ENCODE measurements at regions not wholly inside any gene's neighbourhood (a gene's known extent, or its start where the extent isn't known, plus 50 kb on each side); places are given as distances from the start of the nearest gene placed in this dataset.

- Mint-ChIP-seq H3K4me1 (ENCODE audit: low read depth in 2 of 2) (peaks cover 0 to 3% of the 10 kb centered on the region in 2 donors), H3K27me3 (peaks cover 9 to 29% of the 10 kb centered on the region in 2 donors), H3K36me3 (ENCODE audit: insufficient read depth) (no peaks in the 10 kb centered on the region), H3K4me3 (no peak overlapping the region), H3K9me3 (peaks cover 0 to 8% of the 10 kb centered on the region in 2 donors), H3K27ac (no peak overlapping the region)
- no peak for DNase-seq
- no peak for ATAC-seq (replicated peaks)
Measured at GRCh38 chr11:103671143-103671651, 365.2 kb upstream of the DDI1 start.

- Mint-ChIP-seq H3K27ac (no peak overlapping the region), H3K4me3 (no peak overlapping the region), H3K27me3 (peaks cover 9 to 29% of the 10 kb centered on the region in 2 donors), H3K4me1 (ENCODE audit: low read depth in 2 of 2) (peaks cover 0 to 3% of the 10 kb centered on the region in 2 donors), H3K36me3 (ENCODE audit: insufficient read depth) (no peaks in the 10 kb centered on the region), H3K9me3 (peaks cover 0 to 8% of the 10 kb centered on the region in 2 donors)
- DNase-seq (no peak), ATAC-seq (replicated peaks) (no peak)
Measured at GRCh38 chr11:103673773-103674172, 362.7 kb upstream of the DDI1 start.

- no peak overlapping the region for H3K4me3 Mint-ChIP-seq
- H3K9me3 Mint-ChIP-seq: peaks cover 0 to 7% of the 10 kb centered on the region in 2 donors
- DNase-seq (no peak), ATAC-seq (replicated peaks) (no peak)
- peaks cover 0 to 3% of the 10 kb centered on the region in 2 donors for H3K4me1 Mint-ChIP-seq (ENCODE audit: low read depth in 2 of 2)
- peaks cover 9 to 22% of the 10 kb centered on the region in 2 donors for H3K27me3 Mint-ChIP-seq
- H3K36me3 Mint-ChIP-seq (ENCODE audit: insufficient read depth): no peaks in the 10 kb centered on the region
- H3K27ac Mint-ChIP-seq: no peak overlapping the region
Measured at GRCh38 chr11:103676413-103676812, 360.0 kb upstream of the DDI1 start.

- H3K27me3 Mint-ChIP-seq: no peaks in the 10 kb centered on the region
- no peaks in the 10 kb centered on the region for H3K9me3 Mint-ChIP-seq
- no peaks in the 10 kb centered on the region for H3K36me3 Mint-ChIP-seq (ENCODE audit: insufficient read depth)
- H3K4me3 Mint-ChIP-seq: no peak overlapping the region
- H3K4me1 Mint-ChIP-seq (ENCODE audit: low read depth in 2 of 2): peaks cover 7 to 10% of the 10 kb centered on the region in 2 donors
- no peak for ATAC-seq (replicated peaks)
- no peak overlapping the region for H3K27ac Mint-ChIP-seq
- no peak for DNase-seq
Measured at GRCh38 chr11:103680826-103681225, 355.6 kb upstream of the DDI1 start.

- Mint-ChIP-seq H3K27me3 (no peaks in the 10 kb centered on the region), H3K36me3 (ENCODE audit: insufficient read depth) (no peaks in the 10 kb centered on the region), H3K4me3 (no peak overlapping the region), H3K4me1 (ENCODE audit: low read depth in 2 of 2) (peaks cover 7 to 10% of the 10 kb centered on the region in 2 donors), H3K27ac (no peak overlapping the region), H3K9me3 (no peaks in the 10 kb centered on the region)
- ATAC-seq (replicated peaks) (peak; percentile 7), DNase-seq (no peak)
Measured at GRCh38 chr11:103681855-103682254, 354.6 kb upstream of the DDI1 start.

- Mint-ChIP-seq H3K27me3 (no peaks in the 10 kb centered on the region), H3K4me3 (peak overlapping the region; percentile 2 to 33), H3K36me3 (ENCODE audit: insufficient read depth) (no peaks in the 10 kb centered on the region), H3K9me3 (no peaks in the 10 kb centered on the region), H3K4me1 (ENCODE audit: low read depth in 2 of 2) (peaks cover 7 to 10% of the 10 kb centered on the region in 2 donors), H3K27ac (no peak overlapping the region)
- peak; percentile 34 to 52 (median 52) for DNase-seq
- ATAC-seq (replicated peaks): peak; percentile 94
Measured at GRCh38 chr11:103682318-103683184, 353.9 kb upstream of the DDI1 start.

- H3K36me3 Mint-ChIP-seq (ENCODE audit: insufficient read depth): no peaks in the 10 kb centered on the region
- no peaks in the 10 kb centered on the region for H3K9me3 Mint-ChIP-seq
- no peak for DNase-seq
- H3K27ac Mint-ChIP-seq: no peak overlapping the region
- no peak overlapping the region for H3K4me3 Mint-ChIP-seq
- ATAC-seq (replicated peaks): no peak
- peaks cover 7 to 10% of the 10 kb centered on the region in 2 donors for H3K4me1 Mint-ChIP-seq (ENCODE audit: low read depth in 2 of 2)
- H3K27me3 Mint-ChIP-seq: no peaks in the 10 kb centered on the region
Measured at GRCh38 chr11:103683576-103683975, 352.9 kb upstream of the DDI1 start.

- Mint-ChIP-seq H3K27me3 (no peaks in the 10 kb centered on the region), H3K4me3 (no peak overlapping the region), H3K27ac (no peak overlapping the region), H3K9me3 (no peaks in the 10 kb centered on the region), H3K4me1 (ENCODE audit: low read depth in 2 of 2) (no peaks in the 10 kb centered on the region), H3K36me3 (ENCODE audit: insufficient read depth) (no peaks in the 10 kb centered on the region)
- DNase-seq: no peak
- no peak for ATAC-seq (replicated peaks)
Measured at GRCh38 chr11:103688924-103689323, 347.5 kb upstream of the DDI1 start.

GRCh38 chr11:103690356-103690755 is 346.1 kb upstream of the DDI1 start:
- DNase-seq (no peak), ATAC-seq (replicated peaks) (no peak)
- H3K4me1 Mint-ChIP-seq (ENCODE audit: low read depth in 2 of 2): no peaks in the 10 kb centered on the region
- no peaks in the 10 kb centered on the region for H3K36me3 Mint-ChIP-seq (ENCODE audit: insufficient read depth)
- H3K9me3 Mint-ChIP-seq: no peaks in the 10 kb centered on the region
- H3K27me3 Mint-ChIP-seq: no peaks in the 10 kb centered on the region
- no peak overlapping the region for H3K4me3 Mint-ChIP-seq
- no peak overlapping the region for H3K27ac Mint-ChIP-seq

GRCh38 chr11:103696123-103696522 is 340.3 kb upstream of the DDI1 start:
- ATAC-seq (replicated peaks) (no peak), DNase-seq (no peak)
- Mint-ChIP-seq H3K4me3 (no peak overlapping the region), H3K27me3 (peaks cover 0 to 4% of the 10 kb centered on the region in 2 donors), H3K4me1 (ENCODE audit: low read depth in 2 of 2) (no peaks in the 10 kb centered on the region), H3K36me3 (ENCODE audit: insufficient read depth) (peaks cover 3% of the 10 kb centered on the region), H3K27ac (no peak overlapping the region), H3K9me3 (no peaks in the 10 kb centered on the region)

- Mint-ChIP-seq H3K27ac (no peak overlapping the region), H3K9me3 (no peaks in the 10 kb centered on the region), H3K4me3 (no peak overlapping the region), H3K4me1 (ENCODE audit: low read depth in 2 of 2) (no peaks in the 10 kb centered on the region), H3K27me3 (peaks cover 0 to 4% of the 10 kb centered on the region in 2 donors), H3K36me3 (ENCODE audit: insufficient read depth) (peaks cover 3% of the 10 kb centered on the region)
- ATAC-seq (replicated peaks) (no peak), DNase-seq (no peak)
Measured at GRCh38 chr11:103699216-103699615, 337.2 kb upstream of the DDI1 start.

- Mint-ChIP-seq H3K27me3 (peaks cover 0 to 4% of the 10 kb centered on the region in 2 donors), H3K9me3 (no peaks in the 10 kb centered on the region), H3K27ac (no peak overlapping the region), H3K36me3 (ENCODE audit: insufficient read depth) (peaks cover 3% of the 10 kb centered on the region), H3K4me3 (no peak overlapping the region), H3K4me1 (ENCODE audit: low read depth in 2 of 2) (no peaks in the 10 kb centered on the region)
- no peak for DNase-seq
- no peak for ATAC-seq (replicated peaks)
Measured at GRCh38 chr11:103699656-103700055, 336.8 kb upstream of the DDI1 start.

- H3K4me1 Mint-ChIP-seq (ENCODE audit: low read depth in 2 of 2): no peaks in the 10 kb centered on the region
- peaks cover 3% of the 10 kb centered on the region for H3K36me3 Mint-ChIP-seq (ENCODE audit: insufficient read depth)
- H3K4me3 Mint-ChIP-seq: no peak overlapping the region
- H3K9me3 Mint-ChIP-seq: no peaks in the 10 kb centered on the region
- H3K27me3 Mint-ChIP-seq: peaks cover 0 to 4% of the 10 kb centered on the region in 2 donors
- no peak overlapping the region for H3K27ac Mint-ChIP-seq
- ATAC-seq (replicated peaks) (no peak), DNase-seq (no peak)
Measured at GRCh38 chr11:103700622-103701021, 335.8 kb upstream of the DDI1 start.

GRCh38 chr11:103703437-103703836 is 333.0 kb upstream of the DDI1 start:
- DNase-seq: no peak

More at GRCh38 chr11:103703437-103703836, 333.0 kb upstream of the DDI1 start:
- Mint-ChIP-seq H3K4me1 (ENCODE audit: low read depth in 2 of 2) (no peaks in the 10 kb centered on the region), H3K9me3 (peaks cover 0 to under 1% of the 10 kb centered on the region in 2 donors), H3K27me3 (peaks cover 0 to 4% of the 10 kb centered on the region in 2 donors), H3K27ac (no peak overlapping the region), H3K4me3 (no peak overlapping the region), H3K36me3 (ENCODE audit: insufficient read depth) (no peaks in the 10 kb centered on the region)
- no peak for ATAC-seq (replicated peaks)

Data from effector memory CD8-positive, alpha-beta T cell (primary cell).